ENCODE measurements at regions not wholly inside any gene's neighbourhood (a gene's known extent, or its start where the extent isn't known, plus 50 kb on each side); places are given as distances from the start of the nearest gene placed in this dataset.

- Histone ChIP-seq H3K4me2 (ENCODE audit: low read length) (no peak overlapping the region), H3K36me3 (ENCODE audit: control insufficient read depth, insufficient read depth, low read length) (no peaks in the 10 kb centered on the region), H3K27ac (no peak overlapping the region), H3K79me2 (no peaks in the 10 kb centered on the region), H3K9ac (no peak overlapping the region), H3K9me3 (ENCODE audit: control insufficient read depth, low read length) (no peaks in the 10 kb centered on the region), H3K4me3 (ENCODE audit: low read depth, low read length) (no peak overlapping the region), H3K4me1 (no peaks in the 10 kb centered on the region), H2AFZ (no peak overlapping the region), H3K27me3 (ENCODE audit: control insufficient read depth, insufficient read depth, low read length) (no peaks in the 10 kb centered on the region)
- no peak for TF ChIP-seq CTCF (IDR thresholded peaks at IDR 0.05)
Observed at GRCh38 chr1:243946946-243947345, 96.9 kb upstream of the AKT3 start.

- Histone ChIP-seq H3K4me3 (ENCODE audit: low read depth, low read length) (no peak overlapping the region), H3K9me3 (ENCODE audit: control insufficient read depth, low read length) (no peaks in the 10 kb centered on the region), H2AFZ (no peak overlapping the region), H3K4me1 (no peaks in the 10 kb centered on the region), H3K4me2 (ENCODE audit: low read length) (no peak overlapping the region), H3K9ac (no peak overlapping the region), H3K79me2 (no peaks in the 10 kb centered on the region), H3K27me3 (ENCODE audit: control insufficient read depth, insufficient read depth, low read length) (no peaks in the 10 kb centered on the region), H3K27ac (no peak overlapping the region), H3K36me3 (ENCODE audit: control insufficient read depth, insufficient read depth, low read length) (no peaks in the 10 kb centered on the region)
- no peak for TF ChIP-seq CTCF (IDR thresholded peaks at IDR 0.05)
Observed at GRCh38 chr1:243946253-243946652, 96.2 kb upstream of the AKT3 start.

GRCh38 chr1:243945727-243946126 is 95.7 kb upstream of the AKT3 start:
- Histone ChIP-seq H2AFZ (no peak overlapping the region), H3K36me3 (ENCODE audit: control insufficient read depth, insufficient read depth, low read length) (no peaks in the 10 kb centered on the region), H3K4me2 (ENCODE audit: low read length) (no peak overlapping the region), H3K4me3 (ENCODE audit: low read depth, low read length) (no peak overlapping the region), H3K4me1 (no peaks in the 10 kb centered on the region), H3K9me3 (ENCODE audit: control insufficient read depth, low read length) (no peaks in the 10 kb centered on the region), H3K27me3 (ENCODE audit: control insufficient read depth, insufficient read depth, low read length) (no peaks in the 10 kb centered on the region), H3K27ac (no peak overlapping the region), H3K9ac (no peak overlapping the region), H3K79me2 (no peaks in the 10 kb centered on the region)
- TF ChIP-seq CTCF (IDR thresholded peaks at IDR 0.05), result no peak

- Histone ChIP-seq H3K9me3 (ENCODE audit: control insufficient read depth, low read length) (no peaks in the 10 kb centered on the region), H3K79me2 (no peaks in the 10 kb centered on the region), H3K4me1 (no peaks in the 10 kb centered on the region), H2AFZ (no peak overlapping the region), H3K27ac (no peak overlapping the region), H3K4me2 (ENCODE audit: low read length) (no peak overlapping the region), H3K9ac (no peak overlapping the region), H3K4me3 (ENCODE audit: low read depth, low read length) (no peak overlapping the region), H3K36me3 (ENCODE audit: control insufficient read depth, insufficient read depth, low read length) (no peaks in the 10 kb centered on the region), H3K27me3 (ENCODE audit: control insufficient read depth, insufficient read depth, low read length) (no peaks in the 10 kb centered on the region)
- no peak for TF ChIP-seq CTCF (IDR thresholded peaks at IDR 0.05)
Observed at GRCh38 chr1:243944429-243945160, 94.6 kb upstream of the AKT3 start.
